ENCODE measurements at regions not wholly inside any gene's neighbourhood (a gene's known extent, or its start where the extent isn't known, plus 50 kb on each side); places are given as distances from the start of the nearest gene placed in this dataset.

- Histone ChIP-seq H2AFZ (ENCODE audit: low read length) (no peak overlapping the region), H4K20me1 (ENCODE audit: insufficient read depth, low read length) (no peaks in the 10 kb centered on the region), H3K27ac (ENCODE audit: low read depth, low read length, poor library complexity, severe bottlenecking) (no peak overlapping the region), H3K9me3 (ENCODE audit: low read length) (no peaks in the 10 kb centered on the region), H3K9me2 (ENCODE audit: low read depth, low read length) (no peaks in the 10 kb centered on the region), H3F3A (ENCODE audit: insufficient read depth, low read length) (no peaks in the 10 kb centered on the region), H3K4me1 (ENCODE audit: insufficient read depth, low read length, severe bottlenecking) (no peaks in the 10 kb centered on the region), H3K27me3 (ENCODE audit: insufficient read depth, low read length) (no peaks in the 10 kb centered on the region), H3K4me2 (ENCODE audit: low read length) (no peak overlapping the region), H3K36me3 (ENCODE audit: insufficient read depth, low read length) (no peaks in the 10 kb centered on the region), H3K79me2 (ENCODE audit: insufficient read depth, low read length) (no peaks in the 10 kb centered on the region), H3K9ac (ENCODE audit: low read length) (no peak overlapping the region), H3K4me3 (ENCODE audit: low read depth, low read length, poor library complexity, severe bottlenecking) (no peak overlapping the region)
- TF ChIP-seq EZH2 (IDR thresholded peaks at IDR 0.05; ENCODE audit: borderline replicate concordance, low read length) (no peak), CTCF (IDR thresholded peaks at IDR 0.05; ENCODE audit: low read length) (no peak)
Observed at GRCh38 chr1:233473549-233474204, 140.2 kb upstream of the KCNK1 start.

- no peaks in the 10 kb centered on the region for H3K9me3 ChIP-seq (ENCODE audit: low read length)
- TF ChIP-seq CTCF (IDR thresholded peaks at IDR 0.05; ENCODE audit: low read length) (no peak), EZH2 (IDR thresholded peaks at IDR 0.05; ENCODE audit: borderline replicate concordance, low read length) (no peak)
- H2AFZ ChIP-seq (ENCODE audit: low read length), result no peak overlapping the region
- no peaks in the 10 kb centered on the region for H3K27me3 ChIP-seq (ENCODE audit: insufficient read depth, low read length)
- no peaks in the 10 kb centered on the region for H3K9me2 ChIP-seq (ENCODE audit: low read depth, low read length)
- no peak overlapping the region for H3K4me2 ChIP-seq (ENCODE audit: low read length)
- H3K9ac ChIP-seq (ENCODE audit: low read length), result no peak overlapping the region
- H3F3A ChIP-seq (ENCODE audit: insufficient read depth, low read length), result no peaks in the 10 kb centered on the region
- no peaks in the 10 kb centered on the region for H3K79me2 ChIP-seq (ENCODE audit: insufficient read depth, low read length)
- H4K20me1 ChIP-seq (ENCODE audit: insufficient read depth, low read length), result no peaks in the 10 kb centered on the region
- H3K36me3 ChIP-seq (ENCODE audit: insufficient read depth, low read length), result no peaks in the 10 kb centered on the region
- no peaks in the 10 kb centered on the region for H3K4me1 ChIP-seq (ENCODE audit: insufficient read depth, low read length, severe bottlenecking)
- H3K4me3 ChIP-seq (ENCODE audit: low read depth, low read length, poor library complexity, severe bottlenecking), result no peak overlapping the region
- H3K27ac ChIP-seq (ENCODE audit: low read depth, low read length, poor library complexity, severe bottlenecking), result no peak overlapping the region
Observed at GRCh38 chr1:233477359-233477758, 136.5 kb upstream of the KCNK1 start.

- TF ChIP-seq EZH2 (IDR thresholded peaks at IDR 0.05; ENCODE audit: borderline replicate concordance, low read length) (no peak), CTCF (IDR thresholded peaks at IDR 0.05; ENCODE audit: low read length) (no peak)
- H3F3A ChIP-seq (ENCODE audit: insufficient read depth, low read length), result no peaks in the 10 kb centered on the region
- H4K20me1 ChIP-seq (ENCODE audit: insufficient read depth, low read length), result no peaks in the 10 kb centered on the region
Observed at GRCh38 chr1:233478611-233479010, 135.3 kb upstream of the KCNK1 start.

More at GRCh38 chr1:233478611-233479010, 135.3 kb upstream of the KCNK1 start:
- H3K9me3 ChIP-seq (ENCODE audit: low read length), result no peaks in the 10 kb centered on the region
- no peak overlapping the region for H3K4me2 ChIP-seq (ENCODE audit: low read length)
- no peaks in the 10 kb centered on the region for H3K36me3 ChIP-seq (ENCODE audit: insufficient read depth, low read length)
- no peaks in the 10 kb centered on the region for H3K4me1 ChIP-seq (ENCODE audit: insufficient read depth, low read length, severe bottlenecking)
- H3K27ac ChIP-seq (ENCODE audit: low read depth, low read length, poor library complexity, severe bottlenecking), result no peak overlapping the region
- H3K27me3 ChIP-seq (ENCODE audit: insufficient read depth, low read length), result no peaks in the 10 kb centered on the region
- H3K9me2 ChIP-seq (ENCODE audit: low read depth, low read length), result no peaks in the 10 kb centered on the region
- no peak overlapping the region for H3K9ac ChIP-seq (ENCODE audit: low read length)
- H3K4me3 ChIP-seq (ENCODE audit: low read depth, low read length, poor library complexity, severe bottlenecking), result no peak overlapping the region
- no peaks in the 10 kb centered on the region for H3K79me2 ChIP-seq (ENCODE audit: insufficient read depth, low read length)
- no peak overlapping the region for H2AFZ ChIP-seq (ENCODE audit: low read length)
